Subcutaneous abdominal adipose tissue (tissue), 5 donors: ENCODE measurements at regions not wholly inside any gene's neighbourhood (a gene's known extent, or its start where the extent isn't known, plus 50 kb on each side); places are given as distances from the start of the nearest gene placed in this dataset.

ENCODE experiments used
- H3K27ac ChIP-seq: one replicate; pipeline ENCODE4 v1.7.0; 2013; ENCODE audit warnings: low read depth, mild to moderate bottlenecking, inconsistent platforms, low read length, moderate library complexity
- H3K27me3 ChIP-seq, 5 donors: one replicate each; pipeline ENCODE4 v1.7.0; 2013; ENCODE audit warnings: low read length in 5 of 5, inconsistent platforms in 1 of 5; ENCODE audit not compliant: control insufficient read depth in 5 of 5, insufficient read depth in 4 of 5
- H3K36me3 ChIP-seq, 5 donors: one replicate each; pipeline ENCODE4 v1.7.0; 2013; ENCODE audit warnings: low read length in 5 of 5; ENCODE audit not compliant: control insufficient read depth in 5 of 5, insufficient read depth in 5 of 5
- H3K4me1 ChIP-seq, 5 donors: one replicate each; pipeline ENCODE4 v1.7.0; 2013; ENCODE audit warnings: low read length in 5 of 5, mild to moderate bottlenecking in 3 of 5, moderate library complexity in 1 of 5; ENCODE audit not compliant: control insufficient read depth in 5 of 5, insufficient read depth in 5 of 5
- H3K4me3 ChIP-seq, 5 donors: one replicate each; pipeline ENCODE4 v1.7.0; 2013; ENCODE audit warnings: low read length in 5 of 5, low read depth in 1 of 5
- H3K9ac ChIP-seq, 5 donors: one replicate each; pipeline ENCODE4 v1.7.0; 2013; ENCODE audit warnings: low read length in 5 of 5, mild to moderate bottlenecking in 4 of 5, moderate library complexity in 3 of 5
- H3K9me3 ChIP-seq, 5 donors: one replicate each; pipeline ENCODE4 v1.7.0; 2013; ENCODE audit warnings: low read length in 5 of 5; ENCODE audit not compliant: control insufficient read depth in 5 of 5
- donor health status: healthy.
- donor health status: healthy.
- donor health status: healthy.
- donor health status: healthy.
- donor health status: healthy.

- peaks cover 0 to 23% (median 7%) of the 10 kb centered on the region in 5 donors for H3K4me1 ChIP-seq
- no peak overlapping the region for H3K4me3 ChIP-seq
- H3K27ac ChIP-seq, result no peak overlapping the region
- no peaks in the 10 kb centered on the region for H3K27me3 ChIP-seq
- no peaks in the 10 kb centered on the region for H3K36me3 ChIP-seq
- no peak overlapping the region for H3K9ac ChIP-seq
- no peaks in the 10 kb centered on the region for H3K9me3 ChIP-seq
Measured at GRCh38 chr9:13487936-13488335, 208.4 kb upstream of the MPDZ start.

GRCh38 chr9:13487498-13487897 lies 208.0 kb upstream of the MPDZ start:
- Histone ChIP-seq H3K4me1 (peaks cover 0 to 23% (median 7%) of the 10 kb centered on the region in 5 donors), H3K27ac (no peak overlapping the region), H3K27me3 (no peaks in the 10 kb centered on the region), H3K36me3 (no peaks in the 10 kb centered on the region), H3K4me3 (no peak overlapping the region), H3K9me3 (no peaks in the 10 kb centered on the region), H3K9ac (no peak overlapping the region)

- H3K4me1 ChIP-seq, result peaks cover 0 to 23% (median 7%) of the 10 kb centered on the region in 5 donors
- H3K27ac ChIP-seq, result no peak overlapping the region
- H3K27me3 ChIP-seq, result no peaks in the 10 kb centered on the region
- no peaks in the 10 kb centered on the region for H3K9me3 ChIP-seq
- H3K9ac ChIP-seq, result no peak overlapping the region
- no peaks in the 10 kb centered on the region for H3K36me3 ChIP-seq
- no peak overlapping the region for H3K4me3 ChIP-seq
Measured at GRCh38 chr9:13487071-13487470, 207.6 kb upstream of the MPDZ start.

GRCh38 chr9:13485068-13485596 lies 205.6 kb upstream of the MPDZ start:
- H3K9ac ChIP-seq, result peak overlapping the region in 2 of 5 donors; percentile 30 to 41
- H3K4me3 ChIP-seq, result peak overlapping the region in 1 of 5 donors; percentile 11
- peak overlapping the region; percentile 32 for H3K27ac ChIP-seq
- H3K4me1 ChIP-seq, result peaks cover 0 to 23% (median 7%) of the 10 kb centered on the region in 5 donors
- no peaks in the 10 kb centered on the region for H3K36me3 ChIP-seq
- H3K9me3 ChIP-seq, result no peaks in the 10 kb centered on the region
- H3K27me3 ChIP-seq, result no peaks in the 10 kb centered on the region

GRCh38 chr9:13484186-13484585 lies 204.7 kb upstream of the MPDZ start:
- no peaks in the 10 kb centered on the region for H3K27me3 ChIP-seq
- H3K9ac ChIP-seq, result no peak overlapping the region
- peak overlapping the region; percentile 32 for H3K27ac ChIP-seq
- H3K9me3 ChIP-seq, result no peaks in the 10 kb centered on the region
- H3K36me3 ChIP-seq, result no peaks in the 10 kb centered on the region
- H3K4me3 ChIP-seq, result no peak overlapping the region
- H3K4me1 ChIP-seq, result peaks cover 0 to 23% (median 7%) of the 10 kb centered on the region in 5 donors

GRCh38 chr9:13481274-13481673 lies 201.8 kb upstream of the MPDZ start:
- no peak overlapping the region for H3K27ac ChIP-seq
- peaks cover 0 to 23% (median 7%) of the 10 kb centered on the region in 5 donors for H3K4me1 ChIP-seq
- H3K27me3 ChIP-seq, result no peaks in the 10 kb centered on the region
- H3K36me3 ChIP-seq, result no peaks in the 10 kb centered on the region
- H3K9ac ChIP-seq, result no peak overlapping the region
- H3K9me3 ChIP-seq, result no peaks in the 10 kb centered on the region
- no peak overlapping the region for H3K4me3 ChIP-seq

GRCh38 chr9:13480693-13481092 lies 201.2 kb upstream of the MPDZ start:
- H3K9me3 ChIP-seq, result no peaks in the 10 kb centered on the region
- H3K27me3 ChIP-seq, result no peaks in the 10 kb centered on the region
- H3K27ac ChIP-seq, result no peak overlapping the region
- H3K4me1 ChIP-seq, result peaks cover 0 to 23% (median 7%) of the 10 kb centered on the region in 5 donors
- H3K4me3 ChIP-seq, result no peak overlapping the region
- H3K9ac ChIP-seq, result no peak overlapping the region
- H3K36me3 ChIP-seq, result no peaks in the 10 kb centered on the region

- Histone ChIP-seq H3K27ac (no peak overlapping the region), H3K4me1 (peaks cover 0 to 8% (median 4%) of the 10 kb centered on the region in 5 donors), H3K9me3 (peaks cover 4 to 14% (median 5%) of the 10 kb centered on the region in 5 donors), H3K9ac (no peak overlapping the region), H3K4me3 (no peak overlapping the region), H3K36me3 (no peaks in the 10 kb centered on the region), H3K27me3 (no peaks in the 10 kb centered on the region)
Measured at GRCh38 chr9:13479096-13479495, 199.6 kb upstream of the MPDZ start.

GRCh38 chr9:13478639-13479038 lies 199.1 kb upstream of the MPDZ start:
- no peak overlapping the region for H3K9ac ChIP-seq
- no peak overlapping the region for H3K27ac ChIP-seq
- H3K36me3 ChIP-seq, result no peaks in the 10 kb centered on the region
- H3K4me3 ChIP-seq, result no peak overlapping the region
- H3K4me1 ChIP-seq, result peaks cover 0 to 4% (median 0%) of the 10 kb centered on the region in 5 donors
- peaks cover 4 to 14% (median 5%) of the 10 kb centered on the region in 5 donors for H3K9me3 ChIP-seq
- H3K27me3 ChIP-seq, result no peaks in the 10 kb centered on the region

GRCh38 chr9:13478160-13478559 lies 198.7 kb upstream of the MPDZ start:
- H3K27me3 ChIP-seq, result no peaks in the 10 kb centered on the region
- H3K4me1 ChIP-seq, result no peaks in the 10 kb centered on the region
- no peaks in the 10 kb centered on the region for H3K36me3 ChIP-seq
- no peak overlapping the region for H3K27ac ChIP-seq
- H3K9me3 ChIP-seq, result peaks cover 4 to 14% (median 5%) of the 10 kb centered on the region in 5 donors
- H3K9ac ChIP-seq, result no peak overlapping the region
- H3K4me3 ChIP-seq, result no peak overlapping the region
